Activated T-cell treated with anti-CD3 and anti-CD28 coated beads for 24 hours (primary cell): ENCODE measurements at regions not wholly inside any gene's neighbourhood (a gene's known extent, or its start where the extent isn't known, plus 50 kb on each side); places are given as distances from the start of the nearest gene placed in this dataset.
"Not testable (repeated sequence)": the region's sequence is repeated elsewhere in the genome, so short reads cannot be mapped to it uniquely, and the experiment has no call there.

Experiments used
- DNase-seq: peaks from one replicate; pipeline ENCODE4 v3.0.0-alpha.2; 2020; ENCODE audit warnings: low read depth

DNA sequence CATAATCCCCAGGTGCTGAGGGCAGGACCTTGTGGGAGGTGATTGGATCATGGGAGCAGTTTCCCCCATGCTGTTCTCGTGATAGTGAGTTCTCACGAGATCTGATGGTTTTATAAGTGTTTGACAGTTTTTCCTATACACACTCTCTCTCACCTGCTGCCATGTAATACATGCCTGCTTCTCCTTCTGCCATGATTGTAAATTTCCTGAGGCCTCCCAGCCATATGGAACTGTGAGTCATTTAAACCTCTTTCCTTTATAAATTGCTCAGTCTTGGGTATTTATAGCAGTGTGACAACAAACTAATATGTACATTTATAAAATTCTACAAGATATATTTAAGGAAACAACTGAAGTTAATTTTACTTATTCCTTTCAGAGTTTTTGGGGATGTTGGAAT lies 170.8 kb upstream of the BET1 start:
- DNase-seq, result no peak

DNA sequence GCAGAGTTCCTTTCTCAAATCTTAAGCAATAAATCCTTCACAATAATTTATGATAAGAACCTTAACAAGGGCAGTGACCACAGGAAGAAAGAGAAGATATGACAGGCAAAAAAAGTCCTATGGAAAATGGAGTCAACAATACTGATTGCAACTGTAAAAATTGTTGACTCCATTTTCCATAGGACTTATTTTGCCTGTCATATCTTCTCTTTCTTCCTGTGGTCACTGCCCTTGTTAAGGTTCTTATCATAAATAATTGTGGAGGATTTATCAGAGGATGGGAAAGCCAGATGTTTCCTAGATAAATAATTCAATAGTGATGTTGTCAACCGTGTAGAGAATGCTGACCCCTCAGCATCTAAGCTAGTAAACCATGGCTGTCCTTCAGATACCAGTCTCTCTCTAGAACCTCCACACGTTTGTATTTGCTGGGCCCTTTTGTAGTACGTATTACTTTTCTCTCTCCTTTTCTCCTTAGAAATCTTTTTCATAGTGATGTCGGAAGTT lies 172.6 kb upstream of the BET1 start:
- DNase-seq, result no peak

DNA sequence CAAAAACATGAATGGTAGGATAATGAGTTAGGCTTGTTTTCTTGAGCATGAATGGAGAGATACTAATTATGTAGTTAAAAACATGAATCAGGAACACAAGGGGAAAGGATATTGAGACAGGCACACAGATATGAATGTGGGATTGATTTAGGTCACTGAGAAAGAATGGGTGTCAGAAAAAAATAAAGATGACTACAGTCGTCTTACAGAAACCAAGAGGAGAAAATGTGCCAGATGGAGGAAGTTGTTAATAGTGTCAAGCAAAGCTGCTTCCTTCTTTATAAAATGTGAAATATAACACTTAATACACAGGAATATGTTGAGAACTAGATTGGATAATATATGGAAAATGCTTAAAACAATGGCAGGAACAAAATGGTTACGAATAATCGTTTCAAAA lies 173.3 kb upstream of the BET1 start:
- no peak for DNase-seq

DNA sequence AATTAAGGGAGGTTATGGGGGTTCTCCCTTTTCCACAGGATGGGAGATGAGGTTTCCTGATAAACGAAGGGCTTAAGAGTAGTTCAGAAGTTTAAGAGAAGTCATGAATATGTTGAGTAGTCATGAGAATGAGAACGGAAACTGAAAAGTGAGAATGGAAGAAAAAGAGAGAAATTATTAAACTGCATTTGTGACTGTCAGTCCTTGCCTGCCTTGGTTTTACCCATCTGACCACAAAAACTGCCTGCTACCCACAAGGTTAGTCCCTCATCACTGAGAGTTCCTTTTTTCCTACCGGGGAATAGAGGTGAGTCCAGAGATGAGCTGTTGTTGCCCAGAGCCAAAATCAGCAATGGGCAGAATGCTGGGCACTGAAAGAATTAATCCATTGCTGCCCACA lies 174.1 kb upstream of the BET1 start:
- no peak for DNase-seq

DNA sequence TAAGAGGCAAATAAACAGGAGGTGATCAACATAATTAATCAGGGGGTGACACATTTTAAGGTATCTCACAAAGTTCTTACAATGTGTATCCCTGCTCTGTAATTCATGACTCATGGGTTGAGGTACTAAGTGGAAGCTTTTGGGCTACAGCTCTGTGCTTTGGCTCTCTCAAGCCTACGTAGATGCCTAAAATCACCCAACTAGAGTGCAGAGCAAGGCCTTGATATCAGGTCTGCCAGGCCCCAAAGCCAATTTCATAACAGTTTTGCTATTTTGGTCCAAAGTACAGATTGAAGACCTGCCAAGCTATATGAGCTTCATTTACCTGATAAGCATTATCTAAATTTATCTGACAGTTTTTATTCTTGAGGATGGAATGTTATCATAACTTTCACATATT lies 175.3 kb upstream of the BET1 start:
- DNase-seq, result no peak

DNA sequence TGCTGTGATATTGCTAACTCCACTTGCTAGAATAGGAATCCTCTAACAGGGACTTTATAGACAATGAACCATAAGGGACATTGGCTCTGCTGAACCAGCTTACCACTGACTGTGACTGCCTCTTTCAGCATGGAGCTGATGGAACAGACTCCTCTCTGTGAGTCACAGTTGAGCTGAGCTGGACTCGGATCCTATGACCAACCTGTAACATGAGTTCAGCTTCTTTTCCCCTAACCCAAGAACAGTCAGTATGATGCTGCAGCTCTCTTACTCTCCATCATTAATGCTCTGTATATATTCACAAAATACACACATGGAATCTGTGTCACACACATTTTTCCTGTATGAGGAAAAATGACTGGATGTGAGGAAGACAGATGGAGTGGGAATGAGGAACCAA lies 177.9 kb upstream of the BET1 start:
- DNase-seq, result no peak

DNA sequence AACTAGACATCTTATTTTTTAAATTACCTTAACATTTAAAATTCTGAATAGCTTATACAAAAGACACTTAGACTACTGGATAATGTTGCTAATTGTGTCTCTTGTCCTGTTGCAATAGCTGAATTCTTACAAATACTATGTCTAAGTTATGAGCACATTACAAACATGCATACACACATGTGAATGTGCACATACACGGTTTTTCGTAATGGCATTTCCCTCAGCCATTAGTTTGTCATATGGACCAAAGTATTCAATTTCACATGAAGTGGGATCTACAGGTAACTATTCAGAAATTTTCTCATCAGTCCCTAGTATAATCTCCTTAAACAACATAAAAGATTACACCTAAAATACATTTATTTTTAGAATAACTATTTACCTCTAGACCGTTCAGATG lies 178.6 kb upstream of the BET1 start:
- DNase-seq, result no peak

DNA sequence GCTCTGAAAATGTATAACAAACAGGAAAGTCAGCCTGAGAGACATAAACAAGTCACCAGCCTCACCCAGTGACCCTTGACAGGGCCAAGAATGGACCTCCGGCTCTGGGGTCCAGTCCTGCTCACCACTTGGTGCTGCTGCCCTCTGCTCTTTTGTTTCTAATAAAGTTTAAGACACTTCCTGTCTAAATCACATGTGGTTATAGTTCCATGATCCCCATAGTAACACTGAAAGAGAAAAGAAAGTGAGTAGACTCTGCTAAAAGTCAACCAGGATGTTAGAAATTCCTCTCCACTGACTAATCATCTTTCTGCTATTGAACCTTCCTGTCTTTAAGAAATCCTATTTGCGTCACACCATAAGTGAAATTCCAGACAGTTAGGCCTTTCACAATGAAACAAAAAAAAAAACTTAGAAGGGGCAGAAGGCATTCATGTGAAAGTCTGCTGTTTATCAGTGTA lies 179.2 kb upstream of the BET1 start:
- DNase-seq, result no peak

GRCh38 chr7:94183891-94184290 lies 179.7 kb upstream of the BET1 start:
- DNase-seq, result no peak

DNA sequence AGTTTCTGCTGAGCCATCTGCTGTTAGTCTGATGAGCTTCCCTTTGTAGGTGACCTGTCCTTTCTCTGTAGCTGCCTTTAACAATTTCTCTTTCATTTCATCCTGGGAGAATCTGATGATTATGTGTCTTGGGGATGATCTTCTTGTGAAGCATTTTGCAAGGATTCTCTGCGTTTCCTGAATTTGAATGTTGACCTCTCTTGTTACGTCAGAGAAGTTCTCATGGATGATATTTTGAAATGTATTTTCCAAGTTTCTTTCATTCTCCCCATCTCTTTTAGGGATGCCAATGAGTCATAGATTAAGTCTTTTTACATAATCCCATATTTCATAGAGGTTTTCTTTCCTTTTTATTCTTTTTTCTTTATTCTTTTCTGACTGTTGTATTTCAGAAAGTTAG lies 184.2 kb upstream of the BET1 start:
- no peak for DNase-seq

DNA sequence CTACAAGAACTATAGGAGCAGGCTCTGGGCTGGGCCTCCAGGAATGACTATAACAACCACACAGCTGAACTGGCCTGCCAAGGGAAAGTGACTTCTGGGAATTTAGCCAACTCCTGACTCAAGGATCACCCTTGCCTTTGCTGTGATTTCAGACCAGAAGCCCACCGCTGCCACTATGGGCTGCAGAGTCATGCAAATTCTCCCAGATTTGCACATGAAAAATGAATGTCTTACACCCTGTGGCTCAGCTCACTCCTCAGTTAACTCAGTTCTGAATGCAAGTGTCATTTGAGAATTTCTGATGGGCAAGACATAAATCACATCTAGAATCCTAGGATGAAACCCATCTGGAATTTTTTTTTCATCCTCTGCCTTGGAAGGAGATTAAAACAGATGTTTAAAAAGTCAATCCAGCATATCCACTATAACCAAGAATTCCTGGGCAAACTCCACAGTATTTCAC lies 186.5 kb upstream of the BET1 start:
- DNase-seq, result no peak

- DNase-seq, result not testable (repeated sequence)
Observed at GRCh38 chr7:94194426-94194825, 190.3 kb upstream of the BET1 start.

GRCh38 chr7:94195201-94195600 lies 191.0 kb upstream of the BET1 start:
- no peak for DNase-seq

DNA sequence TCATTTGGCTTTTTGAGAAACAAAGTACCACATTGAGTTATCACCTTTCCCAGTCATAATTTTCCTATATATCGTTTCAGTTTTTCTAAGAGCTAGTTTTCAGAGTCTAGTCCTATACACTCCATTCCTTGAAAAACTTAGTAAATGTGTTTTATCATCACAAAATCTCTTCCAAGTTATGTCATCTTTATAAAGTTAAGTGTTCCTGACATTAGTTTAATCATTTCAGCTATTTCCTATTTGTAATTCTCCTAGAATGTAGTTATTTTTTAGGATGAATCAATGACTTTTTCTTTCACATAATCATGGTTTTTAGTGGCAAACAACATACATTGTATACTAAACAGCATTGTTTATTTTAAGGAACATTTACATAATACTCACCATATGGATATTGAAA lies 191.7 kb upstream of the BET1 start:
- DNase-seq, result no peak

DNA sequence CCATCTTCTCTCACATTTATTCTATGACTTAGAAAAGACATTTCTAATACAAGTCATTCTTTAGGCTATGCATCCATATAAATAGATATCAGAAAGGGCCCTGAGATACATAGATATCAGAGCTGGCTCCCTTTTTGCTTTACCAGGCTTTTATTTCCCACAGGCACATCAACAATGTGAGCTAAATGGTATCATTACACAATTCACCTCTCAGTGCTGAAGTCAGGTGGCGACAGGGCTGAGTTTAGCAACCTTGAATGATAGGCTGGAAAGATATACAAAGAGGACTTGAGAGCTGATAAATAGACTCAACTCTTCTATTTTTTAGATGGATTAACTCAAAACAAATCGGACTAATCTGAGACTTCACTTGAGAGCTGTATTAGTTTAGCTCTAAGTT lies 189.2 kb upstream of the COL1A2 start:
- no peak for DNase-seq

DNA sequence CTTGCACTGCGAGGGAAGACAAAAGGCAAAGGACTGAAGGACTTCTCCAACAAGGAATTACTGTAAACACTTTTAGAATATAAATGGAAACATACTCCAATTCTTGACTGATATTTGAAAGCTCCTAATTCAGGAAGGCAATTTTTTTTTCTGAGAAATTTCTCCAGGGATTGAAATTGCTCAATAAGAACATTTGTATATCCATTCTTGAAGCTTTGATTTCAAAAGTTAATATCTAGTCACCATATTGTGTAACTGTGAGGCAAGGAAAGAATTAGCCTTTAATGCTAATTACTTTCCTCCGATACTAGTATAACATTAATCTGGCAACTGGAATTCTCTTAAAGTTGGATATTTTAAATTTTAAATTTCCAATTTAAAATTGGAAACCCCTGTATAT lies 188.4 kb upstream of the COL1A2 start:
- DNase-seq, result no peak

DNA sequence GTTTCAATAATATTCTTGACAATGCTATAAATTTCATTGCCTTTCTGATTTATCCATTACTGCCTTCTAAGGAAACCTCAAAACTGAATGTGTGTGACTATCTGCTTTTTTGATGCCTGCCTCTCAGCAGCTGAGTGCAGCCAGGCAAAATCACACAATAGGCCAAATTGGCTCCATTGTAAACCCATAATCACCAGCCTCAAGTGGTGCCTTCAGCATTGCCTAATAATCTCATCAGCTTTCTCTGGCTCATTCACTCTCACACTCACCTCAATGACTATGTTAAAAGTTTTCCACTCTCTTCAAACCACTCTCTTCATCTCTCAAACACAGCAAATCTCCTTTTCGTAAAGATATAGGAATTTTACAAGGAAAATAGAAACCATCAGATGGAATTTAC lies 182.5 kb upstream of the COL1A2 start:
- DNase-seq, result no peak

DNA sequence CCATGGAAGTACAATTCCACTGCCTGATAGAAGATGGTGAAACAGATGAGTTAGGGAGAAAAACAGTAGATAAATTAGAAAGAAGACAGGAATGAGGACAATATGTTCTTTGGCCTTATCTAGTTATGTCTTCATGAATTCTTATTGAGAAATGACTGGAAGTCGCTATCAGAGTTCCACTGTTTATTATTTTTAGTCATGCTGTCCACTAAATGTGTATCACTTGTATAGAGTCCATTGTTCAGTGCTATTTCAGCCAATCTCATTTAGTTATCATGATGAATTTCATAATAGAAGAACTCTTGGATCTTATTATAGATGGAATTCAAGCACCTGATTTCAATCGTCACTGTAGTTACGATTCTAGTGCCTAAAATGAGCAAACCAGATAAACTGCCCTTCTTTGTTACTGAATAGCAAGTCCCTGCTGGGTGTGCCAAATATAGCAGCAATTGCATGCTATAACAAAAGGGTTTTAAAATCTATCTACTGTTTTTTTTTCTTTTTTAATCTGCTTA lies 177.7 kb upstream of the COL1A2 start:
- DNase-seq, result no peak

DNA sequence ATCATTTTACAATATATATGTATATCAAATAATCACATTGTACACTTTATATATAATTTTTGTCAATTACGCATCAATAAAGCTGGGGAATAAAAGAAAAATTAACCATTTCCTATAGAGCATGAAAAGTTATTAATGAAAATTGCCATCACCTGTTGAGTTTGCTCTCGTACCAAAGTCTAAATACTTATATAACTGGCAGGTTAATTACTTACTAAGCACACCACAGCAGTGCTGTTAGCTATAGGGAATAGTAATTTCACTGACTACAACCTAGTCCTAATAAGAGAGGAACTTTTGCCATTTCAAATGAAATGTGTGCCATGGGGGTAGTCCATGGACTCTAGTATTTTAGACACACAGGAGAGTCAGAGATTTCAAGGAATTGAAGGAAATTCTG lies 176.9 kb upstream of the COL1A2 start:
- DNase-seq, result no peak

DNA sequence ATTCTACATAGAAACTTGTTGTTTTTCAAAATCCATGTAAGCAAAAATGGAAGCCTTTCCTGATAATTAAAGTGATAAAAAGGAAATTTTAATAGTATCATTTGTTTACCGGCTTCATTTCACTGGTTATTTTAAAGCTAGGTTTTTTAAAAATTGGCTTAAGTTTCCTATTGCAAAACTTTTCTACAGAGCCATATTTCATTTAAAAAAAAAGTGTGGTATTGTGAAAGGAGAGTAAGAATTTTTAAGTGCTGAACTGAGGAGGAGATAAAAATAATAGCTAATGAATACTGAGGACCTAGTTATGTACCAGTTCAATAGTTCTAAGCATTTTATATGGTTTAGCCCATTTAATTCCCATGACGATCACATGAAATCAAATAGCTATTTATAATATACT lies 172.2 kb upstream of the COL1A2 start:
- DNase-seq, result no peak

GRCh38 chr7:94223375-94224084 lies 171.2 kb upstream of the COL1A2 start:
- DNase-seq, result no peak

DNA sequence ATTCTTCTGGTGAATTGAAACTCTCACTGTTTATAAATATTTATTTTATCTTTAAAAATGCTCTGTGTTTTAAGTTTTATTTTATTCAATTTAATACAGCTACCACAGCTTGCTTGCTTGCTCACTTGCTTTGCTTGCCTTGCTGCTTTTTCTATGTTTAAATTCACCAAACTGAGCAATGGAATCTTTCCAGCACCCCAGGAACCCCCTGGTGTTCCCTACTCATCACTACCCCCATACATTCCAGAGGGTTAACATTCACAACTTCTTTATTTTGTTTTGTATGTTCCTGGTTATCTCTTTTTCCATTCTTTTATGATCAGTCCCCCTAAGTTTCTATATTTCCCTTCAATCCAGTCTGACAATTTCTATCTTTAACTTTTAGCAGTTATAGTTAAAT lies 166.5 kb upstream of the COL1A2 start:
- DNase-seq, result no peak

GRCh38 chr7:94228678-94229077 lies 166.0 kb upstream of the COL1A2 start:
- DNase-seq, result no peak

DNA sequence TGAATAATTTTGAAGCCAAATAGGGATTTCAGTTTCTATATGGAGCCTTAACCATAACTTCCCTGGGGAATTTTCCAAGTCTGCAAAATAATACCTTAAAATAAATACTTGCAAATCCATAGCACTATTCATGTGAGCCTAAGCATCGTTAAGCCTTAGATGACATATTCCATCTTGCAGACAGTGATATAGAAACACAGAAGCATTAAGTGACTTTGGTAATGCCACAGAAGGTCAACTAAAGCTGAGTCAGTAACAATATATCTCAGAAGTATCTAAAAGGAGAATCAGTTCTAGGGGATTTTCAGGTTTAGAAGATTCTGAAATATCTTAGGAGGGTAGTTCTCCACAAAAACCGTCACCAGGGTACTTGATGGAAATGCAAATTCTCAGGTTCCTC lies 163.4 kb upstream of the COL1A2 start:
- no peak for DNase-seq
